ENCODE measurements at regions not wholly inside any gene's neighbourhood (a gene's known extent, or its start where the extent isn't known, plus 50 kb on each side); places are given as distances from the start of the nearest gene placed in this dataset.

- H4K20me1 ChIP-seq (ENCODE audit: low read length): no peaks in the 10 kb centered on the region
- no peaks in the 10 kb centered on the region for H3F3A ChIP-seq (ENCODE audit: low read length, unreplicated experiment)
- H3K9me2 ChIP-seq (replicated peaks; ENCODE audit: low read length): no peaks in the 10 kb centered on the region
- no peaks in the 10 kb centered on the region for H3K79me2 ChIP-seq (ENCODE audit: low read length)
- H3K9me3 ChIP-seq (ENCODE audit: low read length): no peaks in the 10 kb centered on the region
- ChIA-PET POLR2A (ENCODE audit: unreplicated experiment) (no interaction called here), CTCF (no interaction called here)
- no peak overlapping the region for H3K4me2 ChIP-seq (ENCODE audit: low read length)
- TF ChIP-seq, protein P1, sequence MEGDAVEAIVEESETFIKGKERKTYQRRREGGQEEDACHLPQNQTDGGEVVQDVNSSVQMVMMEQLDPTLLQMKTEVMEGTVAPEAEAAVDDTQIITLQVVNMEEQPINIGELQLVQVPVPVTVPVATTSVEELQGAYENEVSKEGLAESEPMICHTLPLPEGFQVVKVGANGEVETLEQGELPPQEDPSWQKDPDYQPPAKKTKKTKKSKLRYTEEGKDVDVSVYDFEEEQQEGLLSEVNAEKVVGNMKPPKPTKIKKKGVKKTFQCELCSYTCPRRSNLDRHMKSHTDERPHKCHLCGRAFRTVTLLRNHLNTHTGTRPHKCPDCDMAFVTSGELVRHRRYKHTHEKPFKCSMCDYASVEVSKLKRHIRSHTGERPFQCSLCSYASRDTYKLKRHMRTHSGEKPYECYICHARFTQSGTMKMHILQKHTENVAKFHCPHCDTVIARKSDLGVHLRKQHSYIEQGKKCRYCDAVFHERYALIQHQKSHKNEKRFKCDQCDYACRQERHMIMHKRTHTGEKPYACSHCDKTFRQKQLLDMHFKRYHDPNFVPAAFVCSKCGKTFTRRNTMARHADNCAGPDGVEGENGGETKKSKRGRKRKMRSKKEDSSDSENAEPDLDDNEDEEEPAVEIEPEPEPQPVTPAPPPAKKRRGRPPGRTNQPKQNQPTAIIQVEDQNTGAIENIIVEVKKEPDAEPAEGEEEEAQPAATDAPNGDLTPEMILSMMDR (conservative IDR thresholded peaks at IDR 0.05; ENCODE audit: low read depth, low read length): no peak
- TF ChIP-seq EZH2 (IDR thresholded peaks at IDR 0.05; ENCODE audit: low read length, unreplicated experiment): no peak
- TF ChIP-seq EZH2phosphoT487 (IDR thresholded peaks at IDR 0.05; ENCODE audit: borderline replicate concordance, low read length): no peak
- no peak overlapping the region for H3K27ac ChIP-seq (ENCODE audit: low read length)
- DNase-seq: no peak
- BruUV-seq (replicated peaks): no TSS peak
- no peaks in the 10 kb centered on the region for H3K36me3 ChIP-seq (ENCODE audit: low read depth, low read length)
- no peak overlapping the region for H3K4me3 ChIP-seq (ENCODE audit: low read length)
- no peak overlapping the region for H3K9ac ChIP-seq (ENCODE audit: low read length)
- intact Hi-C loops (cut with micrococcal nuclease): no loop called here
- ATAC-seq: no peak
- H3K4me1 ChIP-seq (ENCODE audit: insufficient read depth, low read length): no peaks in the 10 kb centered on the region
- H3K27me3 ChIP-seq (ENCODE audit: low read length): no peaks in the 10 kb centered on the region
- no peak overlapping the region for H2AFZ ChIP-seq (ENCODE audit: low read length)
Measured at GRCh38 chr4:104682311-104682710, 187.6 kb upstream of the CXXC4 start.

DNA sequence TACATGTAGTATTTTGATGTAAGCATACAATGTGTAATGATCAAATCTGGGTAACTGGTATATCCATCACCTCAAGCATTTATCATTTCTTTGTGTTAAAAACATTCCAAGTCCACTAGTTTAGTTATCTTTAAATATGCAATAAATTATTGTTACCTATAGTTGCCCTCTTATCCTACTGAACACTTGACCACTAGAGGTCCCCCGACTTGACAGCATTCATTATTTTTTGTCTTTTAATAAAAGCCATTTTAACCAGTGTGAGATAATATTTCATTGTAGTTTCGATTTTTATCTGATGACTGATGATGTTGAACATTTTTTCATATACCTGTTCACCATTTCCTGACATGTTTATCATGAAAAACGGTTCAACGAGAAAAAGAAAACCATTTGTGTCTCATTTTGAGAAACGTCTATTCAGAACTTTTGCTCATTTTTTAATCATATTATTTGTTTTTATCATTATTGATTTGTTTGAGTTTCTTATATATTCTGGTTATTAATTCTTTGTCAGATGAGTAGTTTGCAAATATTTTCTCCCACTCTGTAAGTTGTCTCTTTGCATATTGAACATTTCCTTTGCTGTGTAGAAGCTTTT is 199.0 kb upstream of the CXXC4 start:
- Histone ChIP-seq H3K9me3 (ENCODE audit: low read length) (no peaks in the 10 kb centered on the region), H4K20me1 (ENCODE audit: low read length) (no peaks in the 10 kb centered on the region), H2AFZ (ENCODE audit: low read length) (no peak overlapping the region), H3K9ac (ENCODE audit: low read length) (no peak overlapping the region), H3K4me3 (ENCODE audit: low read length) (no peak overlapping the region), H3K4me2 (ENCODE audit: low read length) (no peak overlapping the region), H3F3A (ENCODE audit: low read length, unreplicated experiment) (no peaks in the 10 kb centered on the region), H3K27me3 (ENCODE audit: low read length) (no peaks in the 10 kb centered on the region), H3K27ac (ENCODE audit: low read length) (no peak overlapping the region), H3K4me1 (ENCODE audit: insufficient read depth, low read length) (no peaks in the 10 kb centered on the region), H3K9me2 (replicated peaks; ENCODE audit: low read length) (no peaks in the 10 kb centered on the region), H3K36me3 (ENCODE audit: low read depth, low read length) (no peaks in the 10 kb centered on the region), H3K79me2 (ENCODE audit: low read length) (no peaks in the 10 kb centered on the region)
- ChIA-PET CTCF (no interaction called here), POLR2A (ENCODE audit: unreplicated experiment) (no interaction called here)
- TF ChIP-seq, protein P1 (conservative IDR thresholded peaks at IDR 0.05; ENCODE audit: low read depth, low read length): peak; percentile 69
- TF ChIP-seq EZH2phosphoT487 (IDR thresholded peaks at IDR 0.05; ENCODE audit: borderline replicate concordance, low read length) (no peak), EZH2 (IDR thresholded peaks at IDR 0.05; ENCODE audit: low read length, unreplicated experiment) (no peak)
- DNase-seq: peak; percentile 64
- no peak; the same call in 1 of the 2 replicates for ATAC-seq
- intact Hi-C loops (cut with micrococcal nuclease): loop anchor here (1.0 kb wide), 2 partner anchors 167 to 628 kb away; no protein-coding TSS in a partner anchor
- BruUV-seq (replicated peaks): no TSS peak

DNA sequence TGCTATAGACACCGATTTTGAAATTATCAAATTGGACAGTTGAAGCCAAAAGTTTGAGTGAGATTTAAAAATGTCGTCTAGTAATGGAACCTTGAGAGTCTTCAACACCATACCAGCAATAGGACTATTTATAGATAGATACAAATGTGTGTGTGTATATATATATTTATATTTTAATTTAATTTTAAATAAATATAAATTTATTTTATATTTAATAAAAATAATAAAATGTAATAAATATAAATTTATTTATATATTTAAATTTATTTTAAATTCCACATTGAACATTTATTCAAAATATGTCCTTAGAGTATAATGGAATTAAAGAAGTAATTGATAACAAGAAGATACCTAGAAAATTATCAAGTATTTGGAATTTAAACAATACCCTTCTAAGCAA is 221.9 kb upstream of the CXXC4 start:
- no peaks in the 10 kb centered on the region for H3K79me2 ChIP-seq (ENCODE audit: low read length)
- H3K27me3 ChIP-seq (ENCODE audit: low read length): no peaks in the 10 kb centered on the region
- no peaks in the 10 kb centered on the region for H3K9me2 ChIP-seq (replicated peaks; ENCODE audit: low read length)
- no peaks in the 10 kb centered on the region for H3F3A ChIP-seq (ENCODE audit: low read length, unreplicated experiment)
- no peak for DNase-seq
- intact Hi-C loops (cut with micrococcal nuclease): no loop called here
- no peaks in the 10 kb centered on the region for H3K36me3 ChIP-seq (ENCODE audit: low read depth, low read length)
- H3K9ac ChIP-seq (ENCODE audit: low read length): no peak overlapping the region
- H3K4me1 ChIP-seq (ENCODE audit: insufficient read depth, low read length): no peaks in the 10 kb centered on the region
- ChIA-PET POLR2A (ENCODE audit: unreplicated experiment) (no interaction called here), CTCF (no interaction called here)
- H3K9me3 ChIP-seq (ENCODE audit: low read length): no peaks in the 10 kb centered on the region
- H3K4me2 ChIP-seq (ENCODE audit: low read length): no peak overlapping the region
- no peak for ATAC-seq
- no peaks in the 10 kb centered on the region for H4K20me1 ChIP-seq (ENCODE audit: low read length)
- no TSS peak for BruUV-seq (replicated peaks)
- H2AFZ ChIP-seq (ENCODE audit: low read length): no peak overlapping the region
- no peak overlapping the region for H3K4me3 ChIP-seq (ENCODE audit: low read length)
- no peak overlapping the region for H3K27ac ChIP-seq (ENCODE audit: low read length)
- no peak for TF ChIP-seq EZH2 (IDR thresholded peaks at IDR 0.05; ENCODE audit: low read length, unreplicated experiment)
- TF ChIP-seq, protein P1 (conservative IDR thresholded peaks at IDR 0.05; ENCODE audit: low read depth, low read length): no peak
- TF ChIP-seq EZH2phosphoT487 (IDR thresholded peaks at IDR 0.05; ENCODE audit: borderline replicate concordance, low read length): no peak

Measured in PC-3 (cell line).